Hematopoietic multipotent progenitor cell (in vitro differentiated cells): ENCODE measurements at regions not wholly inside any gene's neighbourhood (a gene's known extent, or its start where the extent isn't known, plus 50 kb on each side); places are given as distances from the start of the nearest gene placed in this dataset.

ENCODE experiments used
- DNase-seq, 3 donors: peaks; one replicate each; pipeline ENCODE4 v3.0.0-alpha.2; 2011 to 2015; ENCODE audit warnings: low read depth in 2 of 3, low spot score in 2 of 3

DNA sequence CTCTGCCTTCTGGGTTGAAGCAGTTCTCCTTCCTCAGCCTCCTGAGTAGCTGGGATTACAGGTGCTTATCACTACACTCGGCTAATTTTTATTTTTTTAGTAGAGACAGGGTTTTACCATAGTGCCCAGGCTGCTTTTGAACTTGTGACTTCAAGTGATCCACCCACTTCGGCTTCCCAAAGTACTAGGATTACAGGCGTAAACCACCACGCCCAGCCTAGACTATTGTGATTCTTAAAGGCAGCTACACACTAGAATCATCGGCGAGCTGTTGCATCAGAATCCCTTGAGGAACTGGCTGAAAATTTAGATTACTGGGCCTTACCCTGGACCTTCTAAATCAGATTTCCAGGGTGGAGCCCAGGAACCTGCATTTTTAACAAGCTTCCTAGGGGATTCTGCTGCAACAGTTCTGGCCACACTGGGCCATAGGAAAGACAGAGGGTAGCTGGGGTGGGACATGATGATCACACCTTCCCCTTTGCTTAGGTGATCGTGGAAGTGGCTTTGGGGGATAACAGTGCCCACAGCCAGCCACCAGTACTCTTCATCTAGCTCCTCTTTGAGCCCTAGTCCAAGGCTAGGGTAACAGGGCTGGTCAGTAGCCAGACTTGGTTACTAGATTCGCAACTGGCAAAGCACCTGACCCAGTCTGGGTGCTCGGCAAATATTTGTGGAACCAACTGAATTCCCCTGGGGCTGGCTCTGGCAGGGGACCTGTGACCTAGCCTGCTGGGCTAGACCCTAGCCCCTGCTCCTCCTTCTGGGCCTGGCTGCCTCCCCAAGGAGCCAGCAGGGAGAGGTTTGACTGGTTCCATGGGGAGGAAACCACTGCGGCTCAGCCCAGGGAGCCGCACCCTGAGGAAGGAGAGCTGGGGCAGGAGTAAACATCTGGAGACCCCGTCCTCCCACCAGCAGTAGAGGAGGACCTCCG lies 67.1 kb upstream of the DUSP5 start:
- no peak for DNase-seq

DNA sequence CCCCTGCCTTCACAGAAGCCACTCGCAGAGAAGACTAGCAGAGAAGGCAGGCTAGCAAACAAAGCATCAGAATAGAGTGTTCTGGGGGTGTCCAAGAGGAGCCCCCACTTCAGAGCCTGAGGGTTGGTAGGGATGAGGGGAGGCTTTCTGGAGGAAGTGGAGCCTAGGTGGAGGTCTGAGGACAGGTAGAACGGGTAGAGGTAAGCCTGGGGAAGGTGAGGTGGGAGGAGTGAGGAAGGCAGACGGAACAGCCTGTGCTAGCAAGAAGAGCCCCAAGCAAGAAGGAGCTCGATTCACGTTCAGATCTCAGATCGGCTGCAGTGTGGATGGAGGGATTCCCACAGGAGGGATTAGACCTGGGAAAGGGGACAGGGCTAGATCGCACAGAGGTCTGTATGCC lies 66.0 kb upstream of the DUSP5 start:
- no peak for DNase-seq

DNA sequence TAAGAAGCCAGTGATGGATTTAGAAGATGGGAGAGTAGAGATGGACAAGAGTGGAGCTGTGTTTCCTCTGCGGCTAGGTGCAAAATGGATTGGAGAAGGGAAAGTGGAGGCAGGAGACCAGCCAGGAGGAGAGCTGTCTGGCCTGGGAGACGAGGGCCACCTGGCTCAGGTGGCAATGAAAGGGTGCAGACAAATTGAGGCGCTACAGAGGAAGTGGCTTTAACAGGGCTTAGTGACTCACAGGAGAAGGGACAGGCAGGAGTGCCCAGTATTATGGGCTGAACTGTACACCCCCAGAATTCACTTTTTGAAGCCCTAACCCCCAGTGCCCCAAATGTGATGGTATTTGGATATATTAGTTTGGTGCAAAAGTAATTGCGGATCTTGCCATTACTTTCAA lies 65.6 kb upstream of the DUSP5 start:
- no peak for DNase-seq

DNA sequence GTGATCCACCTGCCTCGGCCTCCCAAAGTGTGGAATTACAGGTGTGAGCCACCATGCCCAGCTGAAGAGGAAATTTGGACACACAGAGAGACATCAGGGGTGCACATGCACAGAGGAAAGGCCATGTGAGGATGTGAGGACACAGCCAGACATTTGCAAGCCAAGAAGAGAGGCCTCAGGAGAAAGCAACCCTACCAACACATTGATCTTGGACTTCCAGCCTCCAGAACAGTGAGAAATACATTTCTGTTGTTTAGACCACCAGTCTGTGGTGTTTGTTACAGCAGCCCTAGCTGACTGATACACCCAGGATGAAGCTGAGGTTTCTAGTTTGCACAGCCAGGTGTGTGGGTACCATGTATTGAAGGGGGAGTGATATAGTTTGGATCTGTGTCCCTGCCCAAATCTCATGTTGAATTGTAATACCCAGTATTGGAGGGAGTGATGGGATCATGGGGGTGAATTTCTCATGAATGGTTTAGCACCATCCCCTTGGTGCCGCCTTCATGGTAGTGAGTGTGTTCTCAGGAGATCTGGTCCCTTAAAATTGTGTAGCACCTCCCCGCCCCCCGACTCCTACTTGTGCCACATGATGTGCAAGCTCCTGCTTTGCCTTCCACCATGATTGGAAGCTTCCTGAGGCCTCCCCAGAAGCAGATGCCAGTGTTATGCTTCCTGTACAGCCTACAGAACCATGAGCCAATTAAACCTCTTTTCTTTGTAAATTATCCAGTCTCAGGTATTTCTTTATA lies 64.7 kb upstream of the DUSP5 start:
- no peak for DNase-seq

DNA sequence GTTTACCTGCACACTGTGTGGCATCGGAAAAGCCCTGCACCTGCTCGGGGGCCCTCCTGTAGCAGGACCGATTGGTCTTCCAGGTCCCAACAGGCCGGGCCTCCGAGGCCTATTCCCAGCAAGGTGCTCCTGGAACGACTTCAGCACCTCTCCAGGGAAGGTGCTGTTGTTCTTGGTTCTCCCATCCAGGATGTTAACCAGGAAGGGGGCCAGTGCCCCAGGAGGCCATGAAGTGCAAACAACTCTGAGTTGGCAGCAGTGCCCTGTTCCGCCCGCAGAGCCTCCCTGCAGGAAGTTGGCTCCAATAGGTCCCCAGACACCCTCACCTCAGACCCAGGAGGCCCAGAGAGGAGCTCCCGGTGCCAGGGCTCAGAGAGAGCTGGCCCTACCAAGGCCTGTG lies 64.0 kb upstream of the DUSP5 start:
- no peak for DNase-seq

DNA sequence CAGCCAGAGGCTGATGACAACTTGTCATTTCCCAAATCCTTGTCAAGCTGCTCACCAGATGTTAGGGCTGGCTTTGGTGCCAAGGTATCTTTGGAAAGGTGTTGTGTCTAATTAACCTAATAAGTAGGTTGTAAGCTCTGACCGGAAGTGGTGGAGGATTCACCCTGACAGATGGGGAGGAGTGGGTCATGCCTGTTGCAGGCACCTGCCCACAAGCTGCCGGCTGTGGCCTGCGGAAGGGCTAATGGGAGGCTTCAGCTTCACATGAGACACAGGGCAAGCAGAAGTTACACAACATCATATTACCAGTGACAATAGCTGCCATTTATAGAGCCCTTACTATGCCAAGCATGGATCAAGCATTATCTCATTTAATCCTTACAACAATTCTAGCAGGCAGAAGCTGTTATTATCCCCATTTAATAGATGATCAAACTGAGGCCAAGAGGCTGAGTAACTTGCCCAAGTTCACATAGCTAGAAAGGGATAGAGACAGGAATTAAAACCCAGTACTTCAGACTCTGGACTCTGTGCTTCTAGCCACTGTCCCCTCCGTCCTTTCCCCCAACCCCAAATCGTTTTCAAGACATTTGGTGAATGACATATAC lies 63.1 kb upstream of the DUSP5 start:
- DNase-seq: no peak

DNA sequence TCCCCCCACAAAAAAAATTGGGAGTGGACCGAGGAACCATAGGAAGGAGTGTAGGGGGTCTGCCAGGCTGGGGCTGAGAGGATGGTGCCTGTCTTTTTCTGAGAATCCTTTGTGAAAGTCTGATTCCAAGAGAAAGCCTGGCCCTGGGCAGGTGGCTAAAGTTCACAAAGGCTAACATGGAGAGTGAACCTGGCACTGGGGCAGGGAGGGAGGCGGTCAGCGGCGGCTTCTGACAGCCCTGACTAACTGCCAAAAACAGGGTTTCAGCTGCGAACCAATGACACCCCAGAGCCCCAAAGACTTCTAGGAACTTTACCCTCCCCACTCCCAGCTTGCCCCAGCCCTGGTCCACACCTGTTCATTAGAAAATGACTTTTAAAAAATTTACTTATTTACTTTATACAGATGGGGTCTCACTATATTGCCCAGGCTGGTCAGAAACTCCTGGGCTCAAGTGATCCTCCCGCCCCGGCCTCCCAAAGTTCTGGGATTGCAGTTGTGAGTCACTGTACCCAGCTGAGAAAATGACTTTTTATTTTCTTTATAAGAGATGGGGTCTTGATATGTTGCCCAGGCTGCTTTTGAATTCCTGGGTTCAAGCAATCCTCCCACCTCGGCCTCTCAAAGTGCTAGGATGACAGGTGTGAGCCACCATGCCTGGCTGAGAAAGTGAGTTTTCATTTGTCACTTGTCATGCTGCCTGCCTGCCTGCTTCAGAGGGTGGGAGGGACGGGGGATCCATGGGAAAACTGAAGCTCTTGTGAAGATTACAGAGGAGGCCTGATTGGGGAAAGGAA lies 61.0 kb upstream of the DUSP5 start:
- DNase-seq: no peak

DNA sequence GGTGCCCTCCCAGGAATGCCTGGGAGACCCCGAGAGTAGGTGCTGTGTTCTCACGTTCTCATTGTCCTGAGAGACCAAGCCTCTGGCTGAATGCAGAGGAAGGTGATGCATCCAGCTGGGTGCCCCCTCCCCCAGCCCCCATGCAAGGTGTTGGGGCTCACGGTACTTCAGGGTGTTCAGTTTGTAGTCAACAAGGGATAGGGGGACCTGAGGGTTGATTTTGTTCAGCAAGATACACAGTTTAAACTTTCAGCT lies 60.4 kb upstream of the DUSP5 start:
- no peak for DNase-seq

DNA sequence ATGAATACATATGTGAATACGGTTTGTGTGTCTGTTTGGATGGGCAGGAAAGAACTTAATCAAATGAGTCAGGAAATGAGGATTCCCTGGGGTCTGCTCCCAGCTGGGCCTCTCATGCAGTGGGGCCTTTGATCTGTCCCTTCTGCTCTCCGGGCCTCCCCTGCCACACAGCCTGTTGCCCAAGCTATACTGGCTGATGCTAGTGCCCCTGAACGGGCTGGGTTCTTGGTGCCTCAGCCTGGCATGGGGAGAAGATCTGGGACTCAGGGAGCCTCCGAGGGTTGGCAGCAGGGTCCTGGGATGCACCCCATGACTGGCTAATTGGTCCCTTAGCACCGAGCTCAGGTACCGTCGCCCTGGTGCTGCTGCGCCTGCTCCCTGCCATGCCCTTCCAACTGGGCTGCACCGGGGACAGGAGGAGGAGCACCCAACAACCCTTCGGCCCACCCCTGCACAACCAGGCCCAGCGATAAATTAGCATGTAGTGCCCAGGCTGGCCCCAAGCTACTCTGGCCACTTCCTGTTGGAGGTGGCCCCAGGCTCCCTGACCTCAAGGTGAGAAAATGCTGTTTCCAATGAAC lies 59.9 kb upstream of the DUSP5 start:
- DNase-seq: no peak

DNA sequence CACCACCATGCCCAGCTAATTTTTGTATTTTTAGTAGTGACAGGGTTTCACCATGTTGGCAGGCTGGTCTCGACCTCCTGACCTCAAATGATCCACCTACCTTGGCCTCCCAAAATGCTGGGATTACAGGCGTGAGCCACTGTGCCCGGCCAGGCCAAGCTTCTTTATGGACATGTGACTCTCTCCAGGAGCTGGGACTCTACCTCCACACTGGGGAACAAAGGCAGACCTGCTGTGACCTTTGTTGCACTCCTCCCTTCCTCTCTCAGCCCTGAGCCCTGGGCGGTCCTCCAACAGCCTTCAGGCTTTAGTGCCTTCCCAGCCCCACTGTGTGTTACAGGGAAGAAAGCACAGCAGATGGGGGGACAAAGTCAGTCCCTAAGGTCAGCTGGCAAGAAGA lies 55.0 kb upstream of the DUSP5 start:
- no peak for DNase-seq

DNA sequence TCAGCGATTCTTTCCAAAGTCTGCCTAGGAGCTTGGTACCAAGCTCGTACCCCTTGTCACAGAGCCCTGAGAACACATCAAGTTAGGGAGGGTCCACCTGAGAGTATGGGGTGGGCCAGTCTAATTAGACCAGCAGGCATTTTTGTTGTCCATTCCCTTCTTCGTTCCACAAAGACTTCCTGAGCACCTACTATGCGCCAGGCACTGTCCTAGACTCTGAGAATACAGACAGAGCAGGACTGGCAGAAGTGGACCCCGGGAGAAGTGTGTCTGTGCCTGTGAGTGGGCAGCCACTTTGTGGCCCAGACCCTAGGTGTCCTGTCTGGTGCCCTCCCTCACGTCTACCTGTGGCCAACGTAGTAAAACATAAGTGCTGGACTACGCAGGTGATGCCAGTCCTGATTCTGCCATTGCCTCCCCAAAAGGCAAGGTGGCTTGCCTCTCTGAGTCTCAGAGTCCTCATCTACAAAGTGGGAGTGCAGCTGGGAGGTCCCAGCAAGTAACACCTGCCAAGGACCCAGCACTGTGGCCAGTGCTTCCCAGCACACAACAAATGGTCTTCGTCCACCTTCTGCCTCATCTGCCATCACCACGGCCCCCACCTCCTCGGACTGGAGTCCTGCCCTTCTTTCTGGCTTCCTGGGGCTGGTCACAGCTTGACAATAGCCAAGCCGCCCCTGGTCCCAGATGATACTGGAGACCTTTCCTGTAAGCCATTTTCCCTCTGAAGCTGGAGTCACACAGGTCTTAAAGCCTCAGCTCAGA lies 54.3 kb upstream of the DUSP5 start:
- DNase-seq: no peak

DNA sequence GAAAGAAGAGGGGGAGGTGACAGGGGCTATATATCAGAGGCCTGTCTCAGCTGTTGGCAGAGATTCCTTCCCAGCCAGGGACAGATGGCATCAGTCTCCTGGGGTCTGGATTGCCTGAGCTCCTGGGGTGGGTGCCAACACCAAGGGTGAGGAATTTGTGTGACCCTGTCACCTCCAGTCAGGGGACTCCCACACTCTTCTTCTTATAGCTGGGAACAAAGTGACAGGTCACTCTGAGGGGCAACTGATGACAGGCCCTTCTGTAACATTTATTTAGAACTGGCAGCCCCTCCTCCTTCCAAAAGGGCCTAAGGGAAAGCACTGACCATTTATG lies 53.7 kb upstream of the DUSP5 start:
- DNase-seq: no peak

DNA sequence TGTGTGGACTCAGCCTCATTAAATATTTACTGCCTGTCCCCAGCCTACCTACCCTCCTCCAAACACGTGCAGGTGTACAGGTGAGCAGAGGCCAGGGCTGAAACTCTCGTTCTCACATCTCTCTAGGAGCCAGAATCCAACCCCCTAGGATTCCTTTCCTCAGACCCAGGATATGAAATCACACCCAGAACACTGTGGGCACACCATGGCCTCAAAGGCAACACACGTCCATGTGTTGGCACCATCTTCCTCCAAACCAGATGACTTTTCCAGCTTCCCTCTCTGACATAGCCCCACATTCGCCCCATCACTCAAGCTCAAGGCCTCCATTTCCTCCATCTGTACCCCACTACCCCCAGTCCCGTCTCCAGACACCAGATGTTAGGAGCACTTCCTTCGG lies 51.8 kb upstream of the DUSP5 start:
- no peak for DNase-seq

DNA sequence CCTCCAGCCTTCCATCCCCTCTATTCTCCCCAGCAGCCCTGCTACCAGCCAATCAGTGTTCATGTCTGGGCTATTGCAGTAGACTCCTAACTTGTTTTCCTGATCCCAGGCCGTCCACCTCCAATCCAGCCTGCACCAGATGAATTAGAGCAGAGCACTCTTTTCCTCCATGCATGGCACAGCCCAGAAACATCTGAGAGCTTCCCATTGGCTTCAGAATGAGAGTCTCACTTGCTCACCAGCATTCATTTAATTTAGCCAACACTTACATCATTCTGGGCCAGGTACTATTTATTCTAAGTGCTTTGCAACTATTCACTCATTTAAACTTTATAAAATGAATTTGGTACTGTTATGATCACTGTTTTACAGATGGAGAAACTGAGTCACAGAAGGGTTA lies 51.4 kb upstream of the DUSP5 start:
- DNase-seq: no peak

DNA sequence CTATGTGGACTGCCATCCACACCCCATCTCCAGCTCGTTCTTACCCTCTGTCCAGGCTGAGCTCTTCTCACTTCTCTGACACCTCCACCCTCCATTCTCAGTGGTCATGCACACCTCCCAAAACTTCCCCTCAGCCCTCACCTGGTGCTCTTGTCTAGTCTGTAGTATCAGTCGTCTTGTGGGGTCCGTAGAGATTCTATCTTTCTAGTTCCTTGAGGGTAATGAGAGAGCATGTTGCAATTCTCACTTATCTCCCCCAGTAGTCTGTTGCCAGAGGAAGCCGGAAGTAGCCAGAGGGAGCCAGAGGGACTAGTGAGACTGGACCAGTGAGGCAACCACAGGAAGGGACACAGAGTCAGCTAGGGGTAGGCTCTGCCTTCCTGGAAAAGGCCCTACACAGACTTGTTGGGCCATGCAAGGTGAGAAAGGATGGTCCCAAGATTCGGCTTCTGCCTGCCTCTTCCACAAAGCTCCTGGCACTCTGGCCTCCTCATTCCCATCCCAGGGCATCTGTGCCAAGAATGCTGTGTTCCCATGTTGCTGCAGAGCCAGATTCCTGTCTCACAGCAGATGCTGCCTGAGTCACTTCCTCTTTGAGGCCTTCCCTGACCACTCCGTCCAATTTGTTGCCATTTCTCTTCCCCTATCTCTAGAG lies 50.6 kb upstream of the DUSP5 start:
- DNase-seq: peak in 1 of 3 donors; percentile 37

DNA sequence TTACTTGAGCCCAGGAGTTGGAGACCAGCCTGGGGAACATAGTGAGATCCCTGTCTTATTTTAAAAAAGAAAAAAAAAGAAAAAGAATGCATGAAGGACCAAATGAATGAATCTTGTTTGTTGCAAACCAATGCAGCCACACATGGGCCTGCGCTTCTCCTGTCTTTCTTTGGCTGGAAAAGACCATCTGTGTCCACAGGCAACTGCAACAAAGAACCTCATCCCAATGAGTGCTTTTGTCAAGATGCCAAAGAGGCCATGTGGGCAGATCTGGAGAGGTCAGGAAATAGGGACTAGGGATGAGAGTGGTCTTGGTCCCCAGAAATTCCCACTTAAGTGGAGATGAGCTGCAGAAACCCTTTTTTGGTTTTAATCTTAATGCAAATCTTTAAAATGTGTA lies 49.8 kb upstream of the DUSP5 start:
- DNase-seq: no peak
